GM18909 (cell line): ENCODE measurements at regions not wholly inside any gene's neighbourhood (a gene's known extent, or its start where the extent isn't known, plus 50 kb on each side); places are given as distances from the start of the nearest gene placed in this dataset.
"Not testable (repeated sequence)": the region's sequence is repeated elsewhere in the genome, so short reads cannot be mapped to it uniquely, and the experiment has no call there.

ENCODE experiments used
- ATAC-seq: cut with Tn5 transposase; IDR thresholded peaks from one replicate; pipeline ENCODE4 v1.9.1; 2021; ENCODE audit warnings: mild to moderate bottlenecking; ENCODE audit not compliant: unreplicated experiment, poor library complexity

DNA sequence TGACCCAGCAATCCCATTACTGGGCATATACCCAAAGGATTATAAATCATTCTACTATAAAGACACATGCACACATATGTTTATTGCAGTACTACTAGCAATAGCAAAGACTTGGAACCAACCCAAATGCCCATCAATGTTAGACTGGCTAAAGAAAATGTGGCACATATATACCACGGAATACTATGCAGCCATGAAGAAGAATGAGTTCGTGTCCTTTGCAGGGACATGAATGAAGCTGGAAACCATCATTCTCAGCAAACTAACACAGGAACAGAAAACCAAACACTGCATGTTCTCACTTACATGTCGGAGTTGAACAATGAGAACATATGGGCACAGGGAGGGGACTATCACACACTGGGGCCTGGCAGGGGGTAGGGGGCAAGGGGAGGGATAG lies 183.0 kb downstream of the HACE1 start:
- ATAC-seq: not testable (repeated sequence)

DNA sequence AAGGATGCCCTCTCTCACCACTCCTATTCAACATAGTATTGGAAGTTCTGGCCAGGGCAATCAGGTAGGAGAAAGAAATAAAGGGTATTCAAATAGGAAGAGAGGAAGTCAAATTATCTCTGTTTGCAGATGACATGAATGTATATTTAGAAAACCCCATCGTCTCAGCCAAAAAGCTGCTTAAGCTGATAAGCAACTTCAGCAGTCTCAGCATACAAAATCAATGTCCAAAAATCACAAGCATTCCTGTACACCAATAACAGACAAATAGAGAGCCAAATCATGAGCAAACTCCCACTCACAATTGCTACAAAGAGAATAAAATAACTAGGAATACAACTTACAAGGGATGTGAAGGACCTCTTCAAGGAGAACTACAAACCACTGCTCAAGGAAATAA lies 184.6 kb downstream of the HACE1 start:
- not testable (repeated sequence) for ATAC-seq

DNA sequence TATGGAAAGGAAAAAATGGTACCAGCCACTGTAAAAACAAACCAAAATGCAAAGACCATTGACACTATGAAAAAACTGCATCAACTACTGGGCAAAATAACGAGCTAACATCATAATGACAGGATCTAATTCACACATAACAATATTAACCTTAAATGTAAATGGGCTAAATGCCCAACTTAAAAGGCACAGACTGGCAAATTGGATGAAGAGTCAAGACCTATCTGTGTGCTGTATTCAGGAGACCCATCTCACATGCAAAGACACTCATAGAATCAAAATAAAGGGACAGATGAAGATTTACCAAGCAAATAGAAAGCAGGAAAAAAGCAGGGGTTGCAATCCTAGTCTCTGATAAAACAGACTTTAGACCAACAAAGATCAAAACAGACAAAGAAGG lies 186.6 kb downstream of the HACE1 start:
- ATAC-seq: not testable (repeated sequence)

DNA sequence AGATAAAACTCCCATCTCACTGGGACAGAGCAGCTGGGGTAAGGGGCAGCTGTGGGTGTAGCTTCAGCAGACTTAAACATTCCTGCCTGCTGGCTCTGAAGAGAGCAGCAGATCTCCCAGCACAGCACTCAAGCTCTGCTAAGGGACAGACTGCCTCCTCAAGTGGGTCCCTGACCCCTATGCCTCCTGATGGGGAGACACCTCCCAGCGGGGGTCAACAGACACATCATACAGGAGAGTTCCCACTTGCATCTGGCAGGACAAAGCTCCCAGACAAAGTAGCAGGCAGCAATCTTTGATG lies 188.2 kb downstream of the HACE1 start:
- not testable (repeated sequence) for ATAC-seq

DNA sequence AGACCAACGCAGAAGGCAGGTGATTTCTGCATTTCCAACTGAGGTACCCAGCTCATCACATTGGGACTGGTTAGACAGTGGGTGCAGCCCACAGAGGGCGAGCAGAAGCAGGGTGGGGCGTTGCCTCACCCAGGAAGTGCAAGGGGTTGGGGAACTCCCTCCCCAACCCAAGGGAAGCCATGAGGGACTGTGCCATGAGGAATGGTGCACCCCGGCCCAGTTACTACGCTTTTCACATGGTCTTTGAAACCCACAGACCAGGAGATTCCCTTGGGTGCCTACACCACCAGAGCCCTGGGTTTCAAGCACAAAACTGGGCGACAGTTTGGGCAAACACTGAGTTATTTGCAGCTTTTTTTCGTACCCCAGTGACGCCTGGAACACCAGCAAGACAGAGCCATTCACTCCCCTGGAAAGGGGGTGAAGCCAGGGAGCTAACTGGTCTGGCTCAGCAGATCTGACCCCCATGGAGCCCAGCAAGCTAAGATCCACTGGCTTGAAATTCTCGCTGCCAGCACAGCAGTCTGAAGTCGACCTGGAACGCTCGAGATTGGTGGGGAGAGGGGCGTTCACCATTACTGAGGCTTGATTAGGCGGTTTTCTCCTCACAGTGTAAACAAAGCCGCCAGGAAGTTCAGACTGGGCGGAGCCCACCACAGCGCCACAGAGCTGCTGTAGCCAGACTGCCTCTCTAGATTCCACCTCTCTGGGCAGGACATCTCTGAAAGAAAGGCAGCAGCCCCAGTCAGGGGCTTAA lies 188.7 kb downstream of the HACE1 start:
- ATAC-seq: not testable (repeated sequence)

DNA sequence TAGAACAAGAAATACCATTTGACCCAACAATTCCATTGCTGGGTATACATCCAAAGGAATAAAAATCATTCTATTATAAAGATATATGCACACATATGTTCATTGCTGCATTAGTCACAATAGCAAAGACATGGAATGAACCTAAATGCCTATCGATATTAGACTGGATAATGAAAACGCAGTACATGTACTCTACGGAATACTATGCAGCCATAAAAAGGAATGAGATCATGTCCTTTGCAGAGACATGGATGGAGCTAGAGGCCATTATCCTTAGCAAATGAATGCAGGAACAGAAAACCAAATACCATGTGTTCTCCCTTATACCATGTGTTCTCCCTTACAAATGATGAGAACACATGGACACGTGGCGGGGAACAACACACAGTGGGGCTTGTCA lies 190.2 kb downstream of the HACE1 start:
- no peak for ATAC-seq

DNA sequence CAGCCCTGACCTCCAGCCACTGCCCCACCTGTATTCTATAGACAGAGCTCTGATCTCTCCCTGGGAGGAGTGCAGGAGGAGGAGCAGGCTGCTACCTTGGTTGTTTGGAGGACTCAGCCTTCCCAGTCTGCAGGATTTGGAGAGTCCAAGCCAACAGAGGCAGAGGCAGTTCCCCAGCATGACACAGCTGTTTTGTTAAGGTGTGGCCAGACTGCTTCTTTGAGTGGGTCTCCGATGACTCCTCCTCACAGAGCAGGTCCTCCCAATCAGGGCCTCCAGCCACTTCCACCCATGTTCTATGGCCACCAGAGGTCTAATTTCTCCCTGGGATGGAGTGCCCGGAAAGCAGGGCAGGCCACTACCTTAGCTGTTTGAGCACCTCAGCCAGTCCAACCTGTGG lies 203.5 kb downstream of the HACE1 start:
- ATAC-seq: no peak

DNA sequence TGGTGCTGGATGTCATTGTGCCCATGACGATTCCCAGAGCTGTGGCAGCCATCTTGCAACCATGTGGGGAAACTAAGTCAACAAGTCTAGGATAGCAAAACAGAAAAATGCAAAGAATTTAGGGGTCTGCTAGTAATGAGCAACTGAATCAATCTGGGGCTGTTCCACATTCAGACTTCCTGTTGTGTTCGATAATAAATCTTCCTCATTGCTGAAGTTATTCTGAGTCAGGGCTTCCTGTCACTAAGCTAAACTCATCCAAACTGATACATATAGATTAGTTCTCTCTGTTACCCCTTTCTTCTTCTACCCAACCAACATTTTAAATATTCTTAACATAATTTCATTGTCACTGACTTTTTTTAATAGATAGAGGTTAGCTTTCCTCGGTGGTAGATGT lies 205.9 kb downstream of the HACE1 start:
- no peak for ATAC-seq

DNA sequence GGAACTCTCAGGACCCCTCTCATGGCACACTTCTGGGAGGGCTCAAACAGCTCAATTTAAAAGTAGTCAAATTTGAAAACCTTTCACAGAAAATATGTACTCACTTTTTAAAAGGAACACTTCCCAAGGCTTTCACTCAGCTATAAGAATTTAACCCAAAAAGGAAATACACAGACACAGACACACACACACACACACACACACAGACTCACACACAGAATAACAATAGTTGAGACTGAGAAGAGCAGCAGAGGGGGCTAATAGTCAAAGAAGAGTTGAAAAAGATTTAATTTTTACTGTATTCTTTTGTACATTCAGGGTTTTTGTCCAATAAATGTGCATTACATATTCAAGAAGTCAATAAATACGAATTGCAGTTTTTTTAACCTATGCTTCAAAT lies 211.4 kb downstream of the HACE1 start:
- ATAC-seq: no peak

DNA sequence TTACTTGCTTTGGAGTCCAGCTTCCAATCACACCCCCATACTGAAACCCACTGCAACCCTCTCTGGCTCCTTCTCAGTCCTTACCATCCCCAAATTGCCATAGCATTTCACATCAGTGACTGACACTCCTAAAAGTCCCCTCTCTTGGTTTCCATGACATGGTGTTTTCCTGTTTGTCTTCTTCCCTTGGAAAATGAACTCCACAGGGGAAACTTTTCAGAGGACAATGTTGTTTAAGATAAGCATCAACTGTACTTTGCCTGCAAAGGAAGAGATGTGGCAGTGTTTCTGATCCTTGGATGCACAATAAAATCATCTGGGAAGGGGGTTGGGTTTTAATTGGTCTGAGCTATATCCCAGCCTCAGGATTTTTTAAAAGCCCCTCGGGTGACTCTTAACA lies 214.9 kb downstream of the HACE1 start:
- ATAC-seq: no peak

DNA sequence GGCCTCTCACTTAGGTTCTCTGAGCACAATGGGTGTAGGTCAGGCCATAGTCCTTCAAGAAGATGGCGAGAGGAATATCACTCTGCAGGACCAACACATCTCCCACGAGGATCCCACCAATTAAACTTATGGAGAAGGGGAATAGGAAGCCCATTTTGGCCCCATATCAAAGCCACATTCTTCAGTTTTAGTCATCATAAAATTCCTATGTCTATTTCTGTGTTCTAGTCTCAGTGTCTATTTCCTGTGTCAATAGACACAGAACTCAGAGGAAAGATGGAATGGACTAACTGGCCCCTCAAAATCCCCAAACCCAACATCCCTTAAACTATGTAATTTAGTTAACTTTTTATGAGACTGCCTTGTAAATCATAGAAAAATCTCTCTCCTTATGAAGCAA lies 216.8 kb downstream of the HACE1 start:
- ATAC-seq: no peak

DNA sequence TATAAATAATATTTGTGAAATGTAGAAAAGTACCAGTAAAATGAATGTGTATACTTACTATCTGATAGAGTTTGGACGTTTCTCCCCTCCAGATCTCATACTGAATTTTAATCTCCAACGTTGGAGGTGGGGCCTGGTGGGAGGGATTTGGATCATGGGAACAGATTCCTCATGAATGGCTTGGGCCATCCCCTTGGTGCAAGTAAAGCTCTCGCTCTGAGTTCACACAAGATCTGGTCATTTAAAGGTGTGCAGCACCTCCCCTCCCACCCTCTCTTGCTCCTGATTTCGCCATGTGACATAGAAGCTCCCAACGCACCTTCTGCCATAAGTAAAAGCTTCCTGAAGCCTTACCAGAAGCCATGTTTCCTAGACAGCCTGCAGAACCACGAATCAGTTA lies 219.0 kb downstream of the HACE1 start:
- ATAC-seq: no peak

DNA sequence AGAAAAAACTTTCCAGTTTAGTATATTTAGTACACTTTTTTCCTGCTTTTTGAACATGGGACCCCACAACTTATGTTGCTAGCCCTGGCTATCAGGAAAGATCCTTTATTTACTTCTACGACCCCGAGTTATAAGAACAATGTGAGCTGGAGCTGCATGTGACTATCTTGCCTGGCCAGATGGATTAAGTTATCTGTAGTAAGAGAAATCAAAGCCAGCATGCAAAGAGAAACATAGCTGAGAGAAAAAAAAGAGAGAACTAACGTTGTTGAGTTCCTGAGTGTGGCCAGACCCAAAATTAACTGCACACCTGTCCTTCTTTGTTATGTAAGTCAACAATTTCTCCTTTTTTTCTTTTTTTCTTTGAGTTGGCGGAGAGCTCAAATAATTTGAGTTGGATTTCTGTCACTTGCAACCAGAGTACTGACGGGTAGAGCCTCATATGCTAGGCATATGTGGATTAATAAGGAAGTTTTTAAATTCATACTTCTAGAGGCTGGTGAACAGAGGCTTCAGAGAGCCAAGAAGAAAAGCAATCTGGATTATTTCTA lies 219.5 kb downstream of the HACE1 start:
- no peak for ATAC-seq

DNA sequence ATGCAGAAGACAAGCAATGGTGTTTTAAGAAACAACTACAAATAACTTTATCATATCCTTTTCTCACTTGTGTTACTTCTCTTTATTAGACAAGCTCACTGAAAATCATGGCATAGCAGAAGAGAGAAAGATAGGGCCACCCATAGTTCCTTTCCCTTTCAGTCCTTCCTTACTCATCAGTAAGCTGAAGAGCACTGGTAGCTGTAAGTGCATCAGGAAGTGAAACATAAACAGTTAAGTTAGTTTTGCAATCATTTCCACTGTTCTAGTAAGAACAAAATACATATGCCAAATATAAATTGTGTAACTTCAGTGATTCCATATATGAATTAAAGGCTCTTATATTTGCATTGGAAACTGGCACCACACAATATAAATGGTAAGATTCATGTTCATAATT lies 220.1 kb downstream of the HACE1 start:
- ATAC-seq: peak; percentile 95

DNA sequence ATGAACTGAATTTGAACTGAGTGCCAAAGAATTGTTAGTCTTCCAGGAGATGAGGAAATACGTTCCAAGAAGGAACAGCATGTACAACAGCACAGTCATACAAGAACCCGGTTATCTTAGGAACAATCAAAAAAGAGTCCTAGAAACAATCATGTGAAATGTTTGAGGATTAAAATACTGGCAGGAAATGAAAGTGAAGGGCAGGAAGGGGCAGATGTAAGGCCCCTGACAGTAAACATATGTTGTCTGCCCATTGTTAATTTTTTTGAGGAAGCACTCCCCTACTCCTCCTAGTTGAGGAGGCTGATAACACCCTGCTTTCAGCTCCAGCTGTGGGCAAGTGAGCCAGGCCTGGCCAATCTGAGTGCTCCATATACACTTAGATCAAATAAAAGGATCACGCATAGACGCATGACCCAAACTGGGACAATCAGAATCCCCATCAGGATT lies 220.9 kb downstream of the HACE1 start:
- no peak for ATAC-seq

DNA sequence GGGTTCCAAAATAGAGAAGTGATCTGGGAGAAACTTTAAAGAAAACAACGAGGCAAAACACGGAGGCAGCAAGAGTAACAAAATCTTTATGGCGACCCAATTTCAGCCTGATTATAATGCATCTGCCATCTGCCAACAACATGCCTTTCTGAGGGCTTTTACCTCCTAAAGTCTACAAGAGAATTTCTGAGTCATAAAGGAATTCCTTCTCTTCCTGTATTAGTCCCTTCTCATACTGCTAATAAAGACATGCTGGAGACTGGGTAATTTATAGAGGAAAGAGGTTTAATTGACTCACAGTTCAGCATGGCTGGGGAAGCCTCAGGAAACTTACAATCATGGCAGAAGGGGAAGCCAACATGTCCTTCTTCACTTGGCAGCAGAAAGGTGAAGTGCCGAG lies 226.6 kb downstream of the HACE1 start:
- no peak for ATAC-seq

DNA sequence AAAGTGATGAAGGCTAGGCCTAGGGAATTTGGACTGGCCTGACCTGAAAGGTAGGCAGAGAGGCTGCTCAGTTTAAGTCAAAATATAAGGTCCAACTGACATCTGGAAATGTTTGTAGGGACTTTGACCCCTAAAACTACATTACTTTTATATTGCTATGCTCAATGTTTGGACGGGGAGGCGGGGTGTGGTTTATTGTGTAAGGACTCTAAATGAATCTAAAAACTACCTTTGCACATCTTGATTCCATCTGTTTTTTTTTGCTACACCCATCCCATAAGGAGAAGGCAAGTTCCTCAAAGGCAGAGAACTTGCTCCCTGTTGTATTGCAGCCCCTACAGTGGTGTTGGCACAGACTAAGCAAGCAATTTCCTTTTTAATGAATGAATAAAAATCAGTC lies 227.1 kb downstream of the HACE1 start:
- no peak for ATAC-seq

DNA sequence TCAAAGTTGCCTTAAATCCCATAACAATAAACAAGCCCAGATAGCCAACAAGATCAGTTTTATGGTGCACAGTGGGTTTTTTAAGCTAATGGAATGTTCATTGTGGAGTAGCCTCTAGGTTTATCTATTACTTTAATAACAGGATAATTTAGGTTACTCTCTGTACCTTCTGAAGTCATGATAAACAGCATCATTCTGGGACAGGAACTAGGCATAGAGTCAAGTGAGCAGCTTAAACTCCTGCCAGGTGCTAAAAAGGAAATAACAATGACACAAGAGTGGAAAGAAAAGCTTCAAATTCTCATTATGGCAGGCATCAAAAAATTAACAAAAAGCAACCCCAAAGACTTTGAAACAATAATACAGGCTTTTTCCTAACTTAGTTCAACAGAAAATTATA lies 228.8 kb downstream of the HACE1 start:
- ATAC-seq: no peak

DNA sequence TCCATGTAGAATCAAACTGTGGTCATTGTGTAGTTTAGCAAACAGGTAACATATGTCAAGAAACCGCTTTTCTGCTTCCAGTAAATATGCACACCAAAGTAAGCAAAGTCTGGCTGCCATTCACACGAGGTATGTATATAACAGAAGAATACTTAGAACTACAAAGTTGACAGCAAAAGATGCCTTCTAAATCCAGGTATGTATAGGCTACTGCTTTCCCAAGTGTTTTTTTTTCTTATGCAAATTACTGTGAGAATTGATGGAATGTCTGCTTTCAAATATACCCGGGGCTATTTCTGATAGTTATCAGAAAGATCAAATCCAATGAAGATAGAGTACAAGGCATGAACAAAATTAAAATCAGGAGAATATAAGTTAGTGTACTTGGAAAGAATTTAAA lies 229.2 kb downstream of the HACE1 start:
- no peak for ATAC-seq

DNA sequence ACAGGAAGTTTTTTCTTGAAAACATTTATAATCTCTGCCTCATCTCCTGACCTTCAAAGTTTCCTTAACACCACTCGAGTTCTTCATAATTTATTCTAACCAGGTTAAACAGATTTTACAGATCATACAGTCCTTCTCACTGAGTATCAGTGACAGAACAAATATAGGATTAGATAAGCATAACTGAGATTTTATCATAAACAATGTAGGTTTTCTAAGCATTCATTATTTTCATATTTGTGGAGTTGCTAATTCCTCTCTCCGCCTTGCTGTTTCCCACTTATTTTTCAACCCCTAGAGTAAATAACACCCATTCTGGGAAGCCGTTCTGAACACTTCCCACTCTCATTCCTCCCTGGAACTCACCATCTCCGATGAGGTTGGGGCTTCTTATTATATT lies 229.9 kb downstream of the HACE1 start:
- ATAC-seq: no peak

DNA sequence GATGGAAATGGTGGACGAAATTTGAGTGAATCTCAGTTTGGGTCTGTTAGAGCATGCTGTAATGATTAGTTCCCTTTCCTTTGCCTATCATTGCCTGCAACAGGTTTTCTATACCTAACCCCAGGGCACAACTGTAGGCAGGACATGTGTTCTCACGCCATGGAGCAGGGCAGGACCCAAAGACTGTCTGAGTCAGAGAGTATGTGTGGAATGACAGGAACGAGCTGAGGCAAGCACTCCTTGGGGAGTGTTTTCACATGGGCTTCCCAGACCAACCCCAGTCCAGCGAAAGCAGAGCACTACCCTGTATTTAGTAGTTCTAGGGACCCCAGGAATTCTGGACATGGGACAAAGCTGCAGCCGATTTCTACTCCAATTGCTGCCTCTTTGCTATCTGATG lies 234.2 kb downstream of the HACE1 start:
- no peak for ATAC-seq

DNA sequence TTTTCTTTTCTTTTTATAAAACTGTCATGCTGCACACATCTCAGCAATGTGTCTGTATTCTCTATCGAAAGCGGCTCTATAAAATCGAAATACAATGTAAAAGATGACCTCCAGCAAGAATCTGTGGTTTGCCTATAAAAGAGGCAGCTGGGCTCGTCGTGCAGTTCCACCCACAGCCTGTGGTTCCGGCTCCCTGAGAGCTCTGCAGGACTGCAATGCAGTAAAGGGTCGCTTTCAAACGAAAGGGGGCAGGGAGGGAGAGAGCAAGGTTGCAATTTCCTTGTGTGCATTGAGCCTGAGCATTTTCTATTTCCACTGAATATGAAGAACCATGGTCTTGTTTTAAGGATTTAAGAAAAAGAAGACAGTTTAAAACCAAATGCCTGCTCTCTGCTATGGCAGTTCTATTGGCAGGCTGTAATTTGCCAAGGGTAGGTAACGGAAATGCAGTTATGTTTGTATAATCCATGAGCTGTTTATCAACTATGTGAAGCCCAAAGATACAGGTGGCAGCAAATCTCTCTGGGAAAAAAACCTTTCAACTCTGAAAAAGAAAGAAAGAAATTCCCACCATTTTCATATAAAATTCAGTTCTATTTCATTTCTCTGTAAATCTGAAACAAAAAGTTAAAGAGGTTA lies 236.5 kb downstream of the HACE1 start:
- ATAC-seq: no peak
